Osteocyte (in vitro differentiated cells): ENCODE measurements at regions not wholly inside any gene's neighbourhood (a gene's known extent, or its start where the extent isn't known, plus 50 kb on each side); places are given as distances from the start of the nearest gene placed in this dataset.

Experiments
- DNase-seq: peaks from one replicate; pipeline ENCODE4 v3.0.0; 2021; ENCODE audit warnings: mixed read lengths; ENCODE audit not compliant: unreplicated experiment; ENCODE audit errors: extremely low spot score
- H3K27ac Mint-ChIP-seq: one replicate; pipeline ENCODE4 v1.8.0; 2021; ENCODE audit warnings: mild to moderate bottlenecking, mixed read lengths; ENCODE audit not compliant: unreplicated experiment
- H3K27me3 Mint-ChIP-seq: one replicate; pipeline ENCODE4 v1.8.0; 2021; ENCODE audit warnings: mixed read lengths; ENCODE audit not compliant: unreplicated experiment
- H3K36me3 Mint-ChIP-seq: one replicate; pipeline ENCODE4 v1.8.0; 2021; ENCODE audit warnings: mixed read lengths; ENCODE audit not compliant: unreplicated experiment
- H3K4me1 Mint-ChIP-seq: one replicate; pipeline ENCODE4 v1.8.0; 2021; ENCODE audit warnings: mixed read lengths; ENCODE audit not compliant: unreplicated experiment
- H3K4me3 Mint-ChIP-seq: one replicate; pipeline ENCODE4 v1.8.0; 2021; ENCODE audit warnings: mild to moderate bottlenecking, moderate library complexity, mixed read lengths; ENCODE audit not compliant: unreplicated experiment
- H3K9me3 Mint-ChIP-seq: one replicate; pipeline ENCODE4 v1.8.0; 2021; ENCODE audit warnings: mixed read lengths; ENCODE audit not compliant: unreplicated experiment
- CTCF ChIP-seq: fragments of 200-600 bp; sonication (generic); IDR thresholded peaks from 2 replicates; pipeline ENCODE4 v1.5.0; 2021; ENCODE audit warnings: antibody characterized with exemption, mild to moderate bottlenecking, moderate library complexity

DNA sequence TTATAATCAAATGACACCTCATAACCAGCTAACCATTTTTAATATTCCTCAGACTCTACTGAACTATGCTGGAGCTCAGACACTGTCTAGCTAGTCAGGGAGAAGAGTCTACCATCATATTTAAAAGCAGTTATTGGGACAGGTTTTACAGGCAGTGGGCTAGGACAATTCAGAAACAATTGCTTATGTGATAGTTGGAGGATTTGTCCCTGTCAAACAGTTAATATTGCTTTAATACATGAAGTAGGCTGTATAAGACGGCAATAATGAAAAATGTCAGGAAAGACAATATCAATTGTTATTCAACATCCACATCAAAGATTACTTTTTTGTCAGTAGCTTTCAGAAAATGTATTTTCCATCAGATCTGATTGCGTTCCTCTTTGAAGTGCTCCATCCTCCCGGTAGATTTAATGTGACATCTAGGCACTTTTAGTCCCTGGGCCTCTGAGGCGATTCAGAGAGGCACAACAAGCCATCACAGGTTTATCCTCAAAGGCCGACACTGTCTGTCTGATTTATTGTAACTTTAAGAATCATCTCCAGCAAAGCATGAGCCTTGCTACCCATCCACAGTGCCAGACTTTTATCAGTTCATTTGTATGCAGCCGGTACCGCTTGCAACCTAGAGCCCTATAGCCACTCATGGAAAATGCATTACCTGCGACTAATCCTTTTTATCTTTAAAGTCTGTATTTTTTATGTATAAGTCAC is 152.2 kb downstream of the PSAT1 start:
- no peak for TF ChIP-seq CTCF
- Mint-ChIP-seq H3K4me3 (no peak overlapping the region), H3K27ac (no peak overlapping the region), H3K9me3 (no peaks in the 10 kb centered on the region), H3K4me1 (no peaks in the 10 kb centered on the region), H3K36me3 (no peaks in the 10 kb centered on the region), H3K27me3 (no peaks in the 10 kb centered on the region)
- no peak for DNase-seq

GRCh38 chr9:78453450-78453849 is 156.5 kb downstream of the PSAT1 start:
- Mint-ChIP-seq H3K36me3 (no peaks in the 10 kb centered on the region), H3K4me1 (no peaks in the 10 kb centered on the region), H3K27me3 (no peaks in the 10 kb centered on the region), H3K9me3 (peaks cover 9% of the 10 kb centered on the region), H3K4me3 (no peak overlapping the region), H3K27ac (no peak overlapping the region)
- DNase-seq = no peak
- no peak for TF ChIP-seq CTCF

DNA sequence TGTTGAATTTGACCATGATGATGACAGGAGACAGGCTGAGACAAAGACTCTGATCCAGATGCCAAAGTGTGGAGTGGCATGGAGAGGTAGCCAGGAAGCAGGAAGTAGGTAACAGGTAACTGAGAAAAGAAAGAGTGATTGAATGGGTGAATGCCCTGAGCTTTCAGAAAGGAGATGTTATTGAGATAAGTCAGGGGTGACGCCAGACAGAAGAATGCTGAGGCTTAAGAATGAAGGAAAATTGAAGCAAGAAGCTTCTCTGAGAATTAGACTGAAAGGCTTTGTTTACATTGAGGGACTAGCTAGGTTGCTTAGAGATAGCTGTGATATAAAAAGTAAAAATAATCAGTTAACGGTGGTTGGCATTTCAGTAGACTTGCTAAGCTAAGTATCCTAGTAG is 165.7 kb downstream of the PSAT1 start:
- H3K9me3 Mint-ChIP-seq = peaks cover 17% of the 10 kb centered on the region
- no peaks in the 10 kb centered on the region for H3K27me3 Mint-ChIP-seq
- no peak overlapping the region for H3K4me3 Mint-ChIP-seq
- no peak overlapping the region for H3K27ac Mint-ChIP-seq
- no peak for DNase-seq
- no peak for TF ChIP-seq CTCF
- no peaks in the 10 kb centered on the region for H3K4me1 Mint-ChIP-seq
- H3K36me3 Mint-ChIP-seq = no peaks in the 10 kb centered on the region

DNA sequence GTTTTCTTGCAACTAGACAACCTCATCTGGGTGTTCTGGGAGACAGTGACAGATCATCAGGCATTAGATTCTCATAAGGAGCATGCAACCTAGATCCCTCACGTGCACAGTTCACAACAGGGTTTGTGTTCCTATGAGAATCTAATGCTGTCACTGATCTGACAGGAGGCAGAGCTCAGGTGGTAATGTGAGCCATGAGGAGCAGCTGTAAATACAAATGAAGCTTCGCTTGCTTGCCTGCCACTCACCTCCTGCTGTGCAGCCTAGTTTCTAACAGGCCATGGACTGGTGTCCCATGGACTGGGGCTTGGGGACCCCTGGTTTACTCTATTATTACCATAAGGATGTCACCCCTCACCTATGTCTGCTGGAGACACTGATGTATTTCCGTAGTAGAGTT is 166.8 kb downstream of the PSAT1 start:
- no peak for TF ChIP-seq CTCF
- Mint-ChIP-seq H3K27ac (no peak overlapping the region), H3K4me3 (no peak overlapping the region), H3K9me3 (peaks cover 7% of the 10 kb centered on the region), H3K4me1 (no peaks in the 10 kb centered on the region), H3K36me3 (no peaks in the 10 kb centered on the region), H3K27me3 (no peaks in the 10 kb centered on the region)
- no peak for DNase-seq

DNA sequence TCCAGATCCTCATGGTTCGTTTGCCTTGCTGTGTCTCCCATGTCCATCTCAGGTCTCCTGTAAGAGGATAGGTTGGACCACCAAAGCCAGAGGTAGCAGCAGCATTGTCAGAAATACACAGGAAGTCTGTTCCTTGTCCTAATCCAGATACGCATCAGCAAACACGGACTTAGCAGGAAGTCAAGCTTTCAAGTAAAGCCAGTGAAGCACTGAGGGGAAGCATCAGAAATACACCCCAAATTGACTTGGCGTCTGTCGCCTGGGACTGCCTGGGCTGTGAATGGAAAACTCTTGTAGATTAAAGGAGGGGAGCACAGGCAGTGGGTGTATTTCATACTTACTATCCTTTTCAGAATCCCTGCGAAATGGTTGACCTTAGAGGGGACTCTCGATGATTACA is 171.3 kb downstream of the PSAT1 start:
- Mint-ChIP-seq H3K27ac (no peak overlapping the region), H3K4me1 (no peaks in the 10 kb centered on the region), H3K27me3 (no peaks in the 10 kb centered on the region), H3K36me3 (no peaks in the 10 kb centered on the region), H3K4me3 (no peak overlapping the region), H3K9me3 (peaks cover 10% of the 10 kb centered on the region)
- no peak for DNase-seq
- TF ChIP-seq CTCF = no peak
